Psoas muscle (tissue), 7 donors: ENCODE measurements at regions not wholly inside any gene's neighbourhood (a gene's known extent, or its start where the extent isn't known, plus 50 kb on each side); places are given as distances from the start of the nearest gene placed in this dataset.

ENCODE experiments used
- ATAC-seq, 4 donors: fragments of 200-7000 bp; cut with Tn5 transposase; one replicate each; pipeline ENCODE4 v1.9.1; 2020; ENCODE audit warnings: moderate library complexity in 3 of 4, mild to moderate bottlenecking in 2 of 4
- DNase-seq, 2 donors: peaks; one replicate each; pipeline ENCODE4 v3.0.0-alpha.2; 2020
- H3K27ac ChIP-seq: fragments of 200-600 bp; one replicate; pipeline ENCODE4 v1.8.0; 2022
- H3K27me3 ChIP-seq, 3 donors: fragments of 200-600 bp in 1 of 3; one replicate each; pipeline versions ENCODE4 v1.6.1 to v1.8.0; 2013 to 2022; ENCODE audit warnings: low read length in 2 of 3, mild to moderate bottlenecking in 2 of 3, moderate library complexity in 1 of 3; ENCODE audit not compliant: insufficient read depth in 3 of 3
- H3K36me3 ChIP-seq, 2 donors: fragments of 200-600 bp in 1 of 2; one replicate each; pipeline versions ENCODE4 v1.6.1 to v1.8.0; 2013 to 2022; ENCODE audit warnings: low read depth in 1 of 2, mild to moderate bottlenecking in 1 of 2, moderate library complexity in 1 of 2; ENCODE audit not compliant: insufficient read depth in 1 of 2
- H3K4me1 ChIP-seq: fragments of 200-600 bp; one replicate; pipeline ENCODE4 v1.8.0; 2022
- H3K4me3 ChIP-seq: fragments of 200-600 bp; one replicate; pipeline ENCODE4 v1.8.0; 2022; ENCODE audit warnings: mild to moderate bottlenecking
- H3K9me3 ChIP-seq: fragments of 200-600 bp; one replicate; pipeline ENCODE4 v1.8.0; 2022
- CTCF ChIP-seq: fragments of 200-600 bp; IDR thresholded peaks from one replicate; pipeline ENCODE4 v1.8.0; 2022; ENCODE audit warnings: antibody characterized with exemption
- WGBS, 3 donors: extraction: QIAGEN DNeasy Blood & Tissue Kit; methylation state at CpG; one replicate each; pipeline versions ENCODE4 v1.1.6 to v1.1.7; 2013; 5-methylcytosine and 5-hydroxymethylcytosine counted together
- intact Hi-C, 2 donors: fragments of 100-400 bp; cut with DNase I; formaldehyde crosslinking; loops; one replicate each; pipeline versions ENCODE4 v1.11.0 to v1.14.2; 2022
- donor health status: healthy with polysubstance abuse.
- donor health status: DM: no; HTN: no; CAD: no; lungs with moderate emphysema.
- donor health status: Bipolar disorder and iron deficiency.
- donor health status: healthy.
- donor health status: DM: yes; HTN: yes; CAD: no.
- donor health status: DM: no; HTN: no; CAD: no.
- donor health status: DM: yes; HTN: yes; CAD: no.

GRCh38 chr1:209102120-209102519 lies 481.4 kb upstream of the CAMK1G start:
- H3K27ac ChIP-seq: no peak overlapping the region
- H3K27me3 ChIP-seq: no peaks in the 10 kb centered on the region
- DNase-seq: no peak
- H3K36me3 ChIP-seq: no peaks in the 10 kb centered on the region
- intact Hi-C loops: no loop called here
- no peak overlapping the region for H3K4me3 ChIP-seq
- H3K9me3 ChIP-seq: no peaks in the 10 kb centered on the region
- no peak for ATAC-seq
- H3K4me1 ChIP-seq: no peaks in the 10 kb centered on the region
- TF ChIP-seq CTCF: no peak
- 83 to 86% (median 85%) methylated on average over 4 of the region's 4 CpGs for WGBS, 3 donors

- DNase-seq (no peak), ATAC-seq (no peak)
- no peaks in the 10 kb centered on the region for H3K36me3 ChIP-seq
- no peaks in the 10 kb centered on the region for H3K27me3 ChIP-seq
- H3K27ac ChIP-seq: no peak overlapping the region
- H3K9me3 ChIP-seq: no peaks in the 10 kb centered on the region
- no peak overlapping the region for H3K4me3 ChIP-seq
- no peak for TF ChIP-seq CTCF
- no peaks in the 10 kb centered on the region for H3K4me1 ChIP-seq
- 62 to 66% (median 64%) methylated on average over 4 of the region's 4 CpGs for WGBS, 3 donors
- intact Hi-C loops: no loop called here
These were observed 481.0 kb upstream of the CAMK1G start for GRCh38 chr1:209102531-209102930.

DNA sequence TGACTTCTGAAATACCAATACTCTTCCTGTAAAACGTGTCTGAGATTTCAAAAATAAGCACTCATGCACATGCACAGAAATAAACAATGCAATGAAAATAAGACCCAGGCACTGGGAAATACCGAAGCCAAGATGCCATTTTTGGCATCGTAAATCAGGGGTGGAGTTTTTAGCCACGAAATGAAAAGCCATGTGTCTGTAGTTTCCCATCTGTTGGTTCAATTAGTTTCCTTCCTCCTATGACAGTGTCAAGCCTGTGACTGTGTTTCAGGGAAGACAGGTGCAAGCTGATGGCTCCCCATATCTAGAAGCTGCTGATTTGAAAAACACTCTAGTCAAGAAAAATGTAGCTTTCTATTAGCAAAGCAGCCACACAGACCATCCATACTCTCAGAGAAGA lies 480.4 kb upstream of the CAMK1G start:
- TF ChIP-seq CTCF: no peak
- ATAC-seq: no peak
- H3K4me3 ChIP-seq: no peak overlapping the region
- no peaks in the 10 kb centered on the region for H3K4me1 ChIP-seq
- intact Hi-C loops: no loop called here
- H3K36me3 ChIP-seq: no peaks in the 10 kb centered on the region
- 4 to 7% (median 4%) methylated on average over 4 of the region's 4 CpGs for WGBS, 3 donors
- H3K9me3 ChIP-seq: no peaks in the 10 kb centered on the region
- DNase-seq: no peak
- no peaks in the 10 kb centered on the region for H3K27me3 ChIP-seq
- no peak overlapping the region for H3K27ac ChIP-seq

- Histone ChIP-seq H3K36me3 (no peaks in the 10 kb centered on the region), H3K4me3 (no peak overlapping the region), H3K27me3 (no peaks in the 10 kb centered on the region), H3K27ac (no peak overlapping the region), H3K4me1 (no peaks in the 10 kb centered on the region), H3K9me3 (no peaks in the 10 kb centered on the region)
- no peak for ATAC-seq
- TF ChIP-seq CTCF: no peak
- WGBS, 3 donors: 56 to 70% (median 68%) methylated on average over 3 of the region's 3 CpGs
- intact Hi-C loops: no loop called here
- no peak for DNase-seq
These were observed 478.9 kb upstream of the CAMK1G start for GRCh38 chr1:209104646-209105045.

- TF ChIP-seq CTCF: no peak
- intact Hi-C loops: no loop called here
- Histone ChIP-seq H3K9me3 (no peaks in the 10 kb centered on the region), H3K27ac (no peak overlapping the region), H3K4me1 (no peaks in the 10 kb centered on the region), H3K4me3 (no peak overlapping the region), H3K27me3 (no peaks in the 10 kb centered on the region), H3K36me3 (no peaks in the 10 kb centered on the region)
- DNase-seq (no peak), ATAC-seq (no peak)
- 48 to 58% (median 48%) methylated on average over 3 of the region's 3 CpGs for WGBS, 3 donors
These were observed 477.8 kb upstream of the CAMK1G start for GRCh38 chr1:209105701-209106100.
